Urothelium cell line (cell line): ENCODE measurements at regions not wholly inside any gene's neighbourhood (a gene's known extent, or its start where the extent isn't known, plus 50 kb on each side); places are given as distances from the start of the nearest gene placed in this dataset.
"Not testable (repeated sequence)": the region's sequence is repeated elsewhere in the genome, so short reads cannot be mapped to it uniquely, and the experiment has no call there.

Experiments used
- DNase-seq: peaks from one replicate; pipeline ENCODE4 v3.0.0; 2011; ENCODE audit warnings: low spot score, mixed read lengths
- FAIRE-seq: peaks from 2 replicates; lab custom pipeline; 2011; peaks lifted over from hg19 to GRCh38; lab: Jason Lieb, UNC

- DNase-seq (no peak), FAIRE-seq (no peak)
These were observed 99.6 kb upstream of the CDC42BPA start for GRCh38 chr1:227417756-227418480.

- FAIRE-seq = no peak
- no peak for DNase-seq
These were observed 98.0 kb upstream of the CDC42BPA start for GRCh38 chr1:227416156-227416830.

- FAIRE-seq (no peak), DNase-seq (no peak)
These were observed 97.0 kb upstream of the CDC42BPA start for GRCh38 chr1:227415115-227415790.

GRCh38 chr1:227411066-227411465, 92.8 kb upstream of the CDC42BPA start:
- FAIRE-seq = no peak
- no peak for DNase-seq

- not testable (repeated sequence) for FAIRE-seq, DNase-seq
These were observed 88.0 kb upstream of the CDC42BPA start for GRCh38 chr1:227406332-227406731.

GRCh38 chr1:227403535-227403934, 85.2 kb upstream of the CDC42BPA start:
- no peak for FAIRE-seq

GRCh38 chr1:227401562-227402342, 83.5 kb upstream of the CDC42BPA start:
- DNase-seq (no peak), FAIRE-seq (no peak)

More at GRCh38 chr1:227403535-227403934, 85.2 kb upstream of the CDC42BPA start:
- DNase-seq = no peak

GRCh38 chr1:227399152-227399730, 80.9 kb upstream of the CDC42BPA start:
- DNase-seq (no peak), FAIRE-seq (peak; percentile 59)

GRCh38 chr1:227397354-227397978, 79.2 kb upstream of the CDC42BPA start:
- no peak for FAIRE-seq
- DNase-seq = no peak

GRCh38 chr1:227396539-227397353, 78.5 kb upstream of the CDC42BPA start:
- FAIRE-seq (no peak), DNase-seq (no peak)

- DNase-seq = no peak
- no peak for FAIRE-seq
These were observed 77.2 kb upstream of the CDC42BPA start for GRCh38 chr1:227395426-227396028.

- DNase-seq (no peak), FAIRE-seq (no peak)
These were observed 74.9 kb upstream of the CDC42BPA start for GRCh38 chr1:227392984-227393764.

- no peak for DNase-seq
These were observed 73.6 kb upstream of the CDC42BPA start for GRCh38 chr1:227391879-227392278.

GRCh38 chr1:227391211-227391610, 72.9 kb upstream of the CDC42BPA start:
- DNase-seq (no peak), FAIRE-seq (no peak)

More at GRCh38 chr1:227391879-227392278, 73.6 kb upstream of the CDC42BPA start:
- no peak for FAIRE-seq

- DNase-seq = no peak
- no peak for FAIRE-seq
These were observed 72.2 kb upstream of the CDC42BPA start for GRCh38 chr1:227390525-227390924.

- no peak for DNase-seq
- FAIRE-seq = no peak
These were observed 70.2 kb upstream of the CDC42BPA start for GRCh38 chr1:227388214-227389168.

- FAIRE-seq (no peak), DNase-seq (no peak)
These were observed 61.2 kb upstream of the CDC42BPA start for GRCh38 chr1:227379555-227379892.
